Heart left ventricle (tissue), 16 donors: ENCODE measurements at regions not wholly inside any gene's neighbourhood (a gene's known extent, or its start where the extent isn't known, plus 50 kb on each side); places are given as distances from the start of the nearest gene placed in this dataset.

Experiments used
- ATAC-seq, 4 donors: fragments of 200-7000 bp; cut with Tn5 transposase; one replicate each; pipeline ENCODE4 v1.9.1; 2020 to 2022; ENCODE audit warnings: moderate library complexity in 4 of 4, mild to moderate bottlenecking in 3 of 4, moderate number of reproducible peaks in 1 of 4
- DNase-seq, 5 donors: peaks; one replicate each; pipeline ENCODE4 v3.0.0-alpha.2; 2020
- H3K27ac ChIP-seq, 12 donors: fragments of 200-600 bp; sonication (generic) in 4 of 12; one replicate each; pipeline versions ENCODE4 v1.5.0 to v1.8.0; 2016 to 2022; ENCODE audit warnings: mild to moderate bottlenecking in 2 of 12
- H3K27me3 ChIP-seq, 9 donors: fragments of 200-600 bp; sonication (generic) in 2 of 9; one replicate each; pipeline versions ENCODE4 v1.5.1 to v1.8.0; 2016 to 2022; ENCODE audit warnings: mild to moderate bottlenecking in 3 of 9
- H3K36me3 ChIP-seq, 9 donors: fragments of 200-600 bp; sonication (generic) in 2 of 9; one replicate each; pipeline versions ENCODE4 v1.5.0 to v1.8.0; 2018 to 2022; ENCODE audit warnings: mild to moderate bottlenecking in 2 of 9
- H3K4me1 ChIP-seq, 12 donors: fragments of 200-600 bp; sonication (generic) in 4 of 12; one replicate each; pipeline versions ENCODE4 v1.5.0 to v1.8.0; 2016 to 2022; ENCODE audit warnings: mild to moderate bottlenecking in 3 of 12
- H3K4me3 ChIP-seq, 12 donors: fragments of 200-600 bp; sonication (generic) in 4 of 12; one replicate each; pipeline versions ENCODE4 v1.5.0 to v1.8.0; 2017 to 2022; ENCODE audit warnings: mild to moderate bottlenecking in 9 of 12, moderate library complexity in 4 of 12
- H3K9me3 ChIP-seq, 12 donors: fragments of 200-600 bp; sonication (generic) in 4 of 12; one replicate each; pipeline versions ENCODE4 v1.5.0 to v1.8.0; 2016 to 2022; ENCODE audit warnings: mild to moderate bottlenecking in 1 of 12
- POLR2A ChIP-seq, 2 donors: fragments of 450-650 bp; IDR thresholded peaks; one replicate each; pipeline ENCODE4 v1.6.1; 2017; ENCODE audit warnings: antibody characterized with exemption in 2 of 2, mild to moderate bottlenecking in 2 of 2, moderate library complexity in 2 of 2
- whole genome bisulfite sequencing, 4 donors: extraction: QIAGEN DNeasy Blood & Tissue Kit in 2 of 4; methylation state at CpG; one replicate each; pipeline versions ENCODE4 v1.1.5 to v1.1.7; 2013 to 2018; 5-methylcytosine and 5-hydroxymethylcytosine counted together
- intact Hi-C, 10 donors: fragments of 100-400 bp; cut with DNase I; formaldehyde crosslinking; loops; one replicate each; pipeline versions ENCODE4 v1.11.1 to v1.14.2; 2022
- TF ChIP-seq, protein P1 (sequence below), 12 donors: fragments of 200-600 bp; sonication (generic) in 4 of 12; IDR thresholded peaks; one replicate each; pipeline versions ENCODE4 v1.5.0 to v1.8.0; 2018 to 2022; ENCODE audit warnings: antibody characterized with exemption in 12 of 12, mild to moderate bottlenecking in 5 of 12
- donor health status: ischemic (EF 13 %, LVEDD 7.1; RV severe dilation, severe dysfunction).
- donor health status: healthy with polysubstance abuse.
- donor health status: DM: no; HTN: yes; CAD: no.
- donor health status: DM: no; HTN: no; CAD: no.
- donor health status: ischemic (EF 25% LVEDD 6.9; RV normal size, moderate dysfunction).
- donor health status: ischemic (EF 25% LVEDD 5.7; RV mildly dilated, moderate dysfunction).
- donor health status: healthy.
- donor health status: DM: yes; HTN: yes; CAD: no.
- donor health status: ischemic (EF 35%, LVEDD 5.7; RV mildly dilated, moderate dysfunction).
- donor health status: nonischemic (EF 11% LVEDD 7.7; RV severe dilation, severe dysfunction).
- donor health status: DM: yes; HTN: yes; CAD: no.
- donor health status: PGD.
- donor health status: ischemic (EF 29% LVEDD 5.4; RV normal size, mild dysfunction).
- donor health status: nonischemic (EF 23%, LVEDD 6.1; RV moderate dilation, normal function).

DNA sequence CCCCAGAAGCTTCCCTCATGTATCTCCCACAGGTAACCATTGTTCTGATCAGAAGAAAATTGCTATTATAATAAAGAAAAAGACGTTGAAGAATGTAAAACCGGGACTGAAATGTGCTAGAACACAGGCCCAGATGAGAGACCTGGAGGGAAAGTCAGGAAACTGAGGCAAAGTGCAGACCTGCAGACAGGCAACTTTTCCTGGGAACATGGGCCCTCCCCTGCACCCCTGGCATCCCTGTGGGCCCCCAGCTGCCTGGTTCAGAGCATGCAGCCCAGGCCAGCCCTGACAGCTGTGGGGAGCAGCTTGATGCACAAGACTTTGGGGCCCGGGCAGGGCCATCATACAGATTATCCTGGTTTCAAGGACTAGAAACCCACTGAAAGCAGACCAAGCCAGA is 212.2 kb downstream of the CDC5L start:
- Histone ChIP-seq H3K4me1 (peaks cover 0 to 3% (median 0%) of the 10 kb centered on the region in 12 donors), H3K4me3 (no peak overlapping the region), H3K27ac (no peak overlapping the region), H3K9me3 (peaks cover 0 to 14% (median 0%) of the 10 kb centered on the region in 12 donors), H3K27me3 (peaks cover 0 to 3% (median 0%) of the 10 kb centered on the region in 9 donors), H3K36me3 (no peaks in the 10 kb centered on the region)
- 65 to 82% (median 76%) methylated on average over 3 of the region's 3 CpGs for WGBS, 4 donors
- intact Hi-C loops = loop anchor here in 1 of 10 donors (10.0 kb wide), 1 partner anchor 125 kb away; no protein-coding TSS in a partner anchor
- TF ChIP-seq POLR2A (IDR thresholded peaks at IDR 0.05) = no peak
- ATAC-seq = no peak
- DNase-seq = no peak

DNA sequence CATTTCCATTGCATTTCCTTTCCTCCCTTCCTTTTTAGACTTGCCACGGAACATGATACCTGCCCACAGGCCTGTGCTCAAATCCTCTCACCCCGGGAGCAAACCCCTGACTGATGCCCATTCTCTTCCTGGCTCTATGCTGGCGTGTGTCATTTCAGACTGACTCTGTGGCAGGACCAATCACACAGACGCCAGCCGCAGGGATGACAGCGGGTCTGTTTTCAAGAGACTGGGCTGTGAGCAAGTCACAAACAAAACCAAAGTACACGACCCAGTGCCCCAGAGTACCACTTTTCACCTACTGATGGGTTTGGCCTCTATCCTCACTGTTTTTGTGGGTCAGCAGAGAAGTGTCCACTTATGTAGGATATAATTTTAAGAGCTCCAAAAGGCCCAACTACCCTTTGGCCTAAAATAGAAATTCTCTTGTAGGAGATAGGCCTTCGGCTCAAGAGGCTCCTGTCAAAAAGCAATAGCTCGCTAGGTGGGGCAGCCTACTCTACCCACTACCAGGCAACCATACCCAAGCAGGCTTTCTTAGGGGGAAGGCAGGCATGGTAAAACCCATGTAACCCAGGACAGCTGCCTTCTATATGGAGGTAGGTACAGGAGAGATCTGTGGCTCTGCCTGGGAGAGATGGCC is 215.7 kb downstream of the CDC5L start:
- ATAC-seq (peak in 3 of 4 donors; percentile 35 to 41 (median 35)), DNase-seq (no peak)
- Histone ChIP-seq H3K27me3 (peaks cover 0 to 2% (median 0%) of the 10 kb centered on the region in 9 donors), H3K36me3 (no peaks in the 10 kb centered on the region), H3K27ac (no peak overlapping the region), H3K9me3 (no peaks in the 10 kb centered on the region), H3K4me3 (no peak overlapping the region), H3K4me1 (peaks cover 0 to 3% (median 0%) of the 10 kb centered on the region in 12 donors)
- WGBS, 4 donors = 48 to 67% (median 53%) methylated on average over 9 of the region's 9 CpGs
- intact Hi-C loops = no loop called here
- TF ChIP-seq POLR2A (IDR thresholded peaks at IDR 0.05) = no peak
- TF ChIP-seq, protein P1, sequence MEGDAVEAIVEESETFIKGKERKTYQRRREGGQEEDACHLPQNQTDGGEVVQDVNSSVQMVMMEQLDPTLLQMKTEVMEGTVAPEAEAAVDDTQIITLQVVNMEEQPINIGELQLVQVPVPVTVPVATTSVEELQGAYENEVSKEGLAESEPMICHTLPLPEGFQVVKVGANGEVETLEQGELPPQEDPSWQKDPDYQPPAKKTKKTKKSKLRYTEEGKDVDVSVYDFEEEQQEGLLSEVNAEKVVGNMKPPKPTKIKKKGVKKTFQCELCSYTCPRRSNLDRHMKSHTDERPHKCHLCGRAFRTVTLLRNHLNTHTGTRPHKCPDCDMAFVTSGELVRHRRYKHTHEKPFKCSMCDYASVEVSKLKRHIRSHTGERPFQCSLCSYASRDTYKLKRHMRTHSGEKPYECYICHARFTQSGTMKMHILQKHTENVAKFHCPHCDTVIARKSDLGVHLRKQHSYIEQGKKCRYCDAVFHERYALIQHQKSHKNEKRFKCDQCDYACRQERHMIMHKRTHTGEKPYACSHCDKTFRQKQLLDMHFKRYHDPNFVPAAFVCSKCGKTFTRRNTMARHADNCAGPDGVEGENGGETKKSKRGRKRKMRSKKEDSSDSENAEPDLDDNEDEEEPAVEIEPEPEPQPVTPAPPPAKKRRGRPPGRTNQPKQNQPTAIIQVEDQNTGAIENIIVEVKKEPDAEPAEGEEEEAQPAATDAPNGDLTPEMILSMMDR (IDR thresholded peaks at IDR 0.05) = no peak

DNA sequence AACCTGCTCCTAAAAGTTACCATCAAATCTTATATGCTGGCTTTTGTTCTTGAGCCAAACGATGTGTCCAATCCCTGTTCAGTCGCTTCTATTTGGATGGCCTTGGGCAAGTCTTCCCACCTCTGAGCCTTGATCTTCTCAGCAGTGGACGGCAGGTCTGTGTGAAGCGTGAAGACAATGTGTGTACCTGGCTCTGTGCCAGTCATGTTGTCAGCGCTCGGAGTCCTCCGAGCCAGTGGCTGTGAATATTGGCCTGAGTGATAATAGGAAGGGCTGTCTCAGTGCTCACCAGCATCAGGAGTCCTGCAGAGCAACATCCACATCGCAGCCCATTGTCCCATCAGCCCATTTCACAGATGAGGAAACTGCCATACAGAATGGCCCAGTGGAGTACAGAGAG is 219.0 kb downstream of the CDC5L start:
- Histone ChIP-seq H3K9me3 (no peaks in the 10 kb centered on the region), H3K4me1 (peaks cover 0 to 3% (median 0%) of the 10 kb centered on the region in 12 donors), H3K4me3 (no peak overlapping the region), H3K27ac (no peak overlapping the region), H3K36me3 (no peaks in the 10 kb centered on the region), H3K27me3 (no peaks in the 10 kb centered on the region)
- DNase-seq = peak in 4 of 5 donors; percentile 24 to 58 (median 48)
- TF ChIP-seq, protein P1 (IDR thresholded peaks at IDR 0.05) = no peak
- TF ChIP-seq POLR2A (IDR thresholded peaks at IDR 0.05) = no peak
- intact Hi-C loops = no loop called here
- 31 to 66% (median 37%) methylated on average over 5 to 8 of the region's 8 CpGs for WGBS, 4 donors
- peak in 3 of 4 donors; percentile 23 to 64 (median 49) for ATAC-seq

DNA sequence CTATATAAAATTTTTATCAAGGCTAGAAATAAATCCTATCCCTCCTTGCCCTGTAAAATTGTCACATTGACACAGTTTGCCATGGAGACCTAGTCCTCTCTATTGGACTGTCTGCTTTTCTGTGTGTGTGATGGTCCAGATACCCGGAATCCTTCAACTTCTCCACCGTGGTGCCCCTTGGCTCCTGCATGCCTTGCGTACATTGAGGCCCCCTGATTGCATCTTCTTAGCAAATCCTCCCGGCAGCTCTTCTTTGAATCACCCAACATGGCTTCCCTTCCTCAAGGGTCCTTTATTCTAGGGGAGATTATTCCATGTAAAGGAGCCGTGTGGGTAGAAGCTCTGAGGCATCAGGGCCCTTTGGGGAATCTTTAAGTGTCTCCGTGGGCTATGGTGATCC is 219.5 kb downstream of the CDC5L start:
- H3K36me3 ChIP-seq = no peaks in the 10 kb centered on the region
- peaks cover 0 to 3% (median 0%) of the 10 kb centered on the region in 12 donors for H3K4me1 ChIP-seq
- no peaks in the 10 kb centered on the region for H3K27me3 ChIP-seq
- TF ChIP-seq POLR2A (IDR thresholded peaks at IDR 0.05) = no peak
- TF ChIP-seq, protein P1 (IDR thresholded peaks at IDR 0.05) = no peak
- 75 to 98% (median 86%) methylated on average over 6 of the region's 6 CpGs for WGBS, 4 donors
- peak in 1 of 5 donors; percentile 4 for DNase-seq
- intact Hi-C loops = no loop called here
- no peak for ATAC-seq
- H3K4me3 ChIP-seq = no peak overlapping the region
- H3K27ac ChIP-seq = no peak overlapping the region
- H3K9me3 ChIP-seq = no peaks in the 10 kb centered on the region
